Peyer's patch (tissue), 4 donors: ENCODE measurements at regions not wholly inside any gene's neighbourhood (a gene's known extent, or its start where the extent isn't known, plus 50 kb on each side); places are given as distances from the start of the nearest gene placed in this dataset.

Experiments
- DNase-seq, 3 donors: peaks; one replicate each; pipeline ENCODE4 v3.0.0-alpha.2; 2017 to 2019
- H3K27ac ChIP-seq, 4 donors: fragments of 200-600 bp; sonication (generic); one replicate each; pipeline ENCODE4 v1.5.1; 2016 to 2019
- H3K27me3 ChIP-seq, 2 donors: fragments of 200-600 bp; sonication (generic); one replicate each; pipeline ENCODE4 v1.5.1; 2019
- H3K36me3 ChIP-seq, 3 donors: fragments of 200-600 bp; sonication (generic); one replicate each; pipeline ENCODE4 v1.5.1; 2016 to 2019
- H3K4me1 ChIP-seq, 4 donors: fragments of 200-600 bp; sonication (generic); one replicate each; pipeline ENCODE4 v1.5.1; 2016 to 2019
- H3K4me3 ChIP-seq, 4 donors: fragments of 200-600 bp; sonication (generic); 1 replicate in 3 of 4; 2 replicates in 1 of 4; pipeline ENCODE4 v1.5.1; 2016 to 2019; ENCODE audit warnings: mild to moderate bottlenecking in 1 of 4
- H3K9me3 ChIP-seq, 4 donors: fragments of 200-600 bp; sonication (generic); one replicate each; pipeline ENCODE4 v1.5.1; 2016 to 2019; ENCODE audit warnings: mild to moderate bottlenecking in 1 of 4
- POLR2A ChIP-seq, 2 donors: fragments of 450-650 bp; IDR thresholded peaks; one replicate each; pipeline ENCODE4 v1.5.1; 2017; ENCODE audit warnings: antibody characterized with exemption in 2 of 2, mild to moderate bottlenecking in 2 of 2, moderate library complexity in 2 of 2
- TF ChIP-seq, protein P1 (sequence below), 6 experiments: fragments of 450-650 bp in 4 of 6; fragments of 200-600 bp in 2 of 6; sonication (generic) in 1 of 6; IDR thresholded peaks; one replicate each; pipeline ENCODE4 v1.5.1; 2017 to 2019; ENCODE audit warnings: antibody characterized with exemption in 6 of 6, mild to moderate bottlenecking in 3 of 6, moderate library complexity in 1 of 6

DNA sequence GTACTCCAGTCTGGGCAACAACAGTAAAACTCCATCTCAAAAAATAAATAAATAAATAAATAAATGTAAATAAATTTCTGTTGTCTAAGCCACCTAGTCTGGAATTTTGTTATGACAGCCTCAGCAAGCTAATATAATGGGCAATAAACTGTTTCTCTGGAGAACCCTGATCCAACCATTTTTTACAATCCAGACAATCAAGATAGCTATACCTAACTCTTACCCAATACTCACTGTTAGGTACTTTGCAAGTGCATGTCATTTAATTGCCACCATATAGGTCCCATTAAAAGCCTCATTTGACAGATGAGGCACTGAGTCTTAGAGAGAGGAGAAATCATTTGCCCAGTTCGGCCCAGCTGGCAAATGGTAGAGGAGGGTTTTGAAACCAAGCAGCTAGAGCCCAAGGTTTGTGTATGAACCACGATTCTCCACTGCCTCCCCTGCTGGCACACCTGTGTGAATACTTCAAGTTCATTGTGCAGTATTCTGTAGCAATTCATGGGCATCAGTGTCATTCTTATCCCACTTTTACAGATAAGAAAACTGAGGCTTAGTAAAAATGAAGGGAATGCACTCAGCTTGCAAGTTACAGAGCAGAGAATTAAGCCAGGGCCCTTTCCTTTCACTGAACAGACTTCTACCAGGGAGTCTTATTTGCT lies 107.0 kb upstream of the UBE2E1 start:
- H3K9me3 ChIP-seq, result no peaks in the 10 kb centered on the region
- no peak for DNase-seq
- TF ChIP-seq, protein P1, sequence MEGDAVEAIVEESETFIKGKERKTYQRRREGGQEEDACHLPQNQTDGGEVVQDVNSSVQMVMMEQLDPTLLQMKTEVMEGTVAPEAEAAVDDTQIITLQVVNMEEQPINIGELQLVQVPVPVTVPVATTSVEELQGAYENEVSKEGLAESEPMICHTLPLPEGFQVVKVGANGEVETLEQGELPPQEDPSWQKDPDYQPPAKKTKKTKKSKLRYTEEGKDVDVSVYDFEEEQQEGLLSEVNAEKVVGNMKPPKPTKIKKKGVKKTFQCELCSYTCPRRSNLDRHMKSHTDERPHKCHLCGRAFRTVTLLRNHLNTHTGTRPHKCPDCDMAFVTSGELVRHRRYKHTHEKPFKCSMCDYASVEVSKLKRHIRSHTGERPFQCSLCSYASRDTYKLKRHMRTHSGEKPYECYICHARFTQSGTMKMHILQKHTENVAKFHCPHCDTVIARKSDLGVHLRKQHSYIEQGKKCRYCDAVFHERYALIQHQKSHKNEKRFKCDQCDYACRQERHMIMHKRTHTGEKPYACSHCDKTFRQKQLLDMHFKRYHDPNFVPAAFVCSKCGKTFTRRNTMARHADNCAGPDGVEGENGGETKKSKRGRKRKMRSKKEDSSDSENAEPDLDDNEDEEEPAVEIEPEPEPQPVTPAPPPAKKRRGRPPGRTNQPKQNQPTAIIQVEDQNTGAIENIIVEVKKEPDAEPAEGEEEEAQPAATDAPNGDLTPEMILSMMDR (IDR thresholded peaks at IDR 0.05), result peak in 2 of 6 experiments; percentile 29 to 34
- no peak for TF ChIP-seq POLR2A (IDR thresholded peaks at IDR 0.05)
- H3K27ac ChIP-seq, result no peak overlapping the region
- no peaks in the 10 kb centered on the region for H3K27me3 ChIP-seq
- H3K36me3 ChIP-seq, result no peaks in the 10 kb centered on the region
- H3K4me3 ChIP-seq, result no peak overlapping the region
- peaks cover 0 to 7% (median 1%) of the 10 kb centered on the region in 4 donors for H3K4me1 ChIP-seq

DNA sequence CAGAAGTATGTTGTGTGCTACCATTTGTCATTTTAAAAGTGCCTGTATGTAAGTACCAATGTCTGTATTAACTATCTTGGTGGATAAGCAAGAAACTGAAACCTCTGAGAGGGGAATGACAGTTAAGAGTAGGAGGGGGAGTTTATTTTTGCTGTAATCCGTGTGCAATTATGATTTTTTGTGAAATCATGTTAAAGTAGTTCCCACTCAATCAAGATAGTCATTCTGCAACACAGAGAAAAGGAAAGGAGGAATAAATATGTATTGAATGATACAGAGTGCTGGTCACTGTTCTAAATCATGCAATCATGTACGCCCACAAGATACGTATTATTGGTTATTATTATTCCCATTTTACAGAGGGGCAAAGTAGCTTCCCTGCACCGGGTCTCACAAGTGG lies 105.1 kb upstream of the UBE2E1 start:
- DNase-seq, result no peak
- H3K4me3 ChIP-seq, result no peak overlapping the region
- no peaks in the 10 kb centered on the region for H3K27me3 ChIP-seq
- TF ChIP-seq, protein P1 (IDR thresholded peaks at IDR 0.05), result no peak
- no peak for TF ChIP-seq POLR2A (IDR thresholded peaks at IDR 0.05)
- peaks cover 0 to 7% (median 1%) of the 10 kb centered on the region in 4 donors for H3K4me1 ChIP-seq
- H3K36me3 ChIP-seq, result no peaks in the 10 kb centered on the region
- H3K9me3 ChIP-seq, result no peaks in the 10 kb centered on the region
- H3K27ac ChIP-seq, result no peak overlapping the region

DNA sequence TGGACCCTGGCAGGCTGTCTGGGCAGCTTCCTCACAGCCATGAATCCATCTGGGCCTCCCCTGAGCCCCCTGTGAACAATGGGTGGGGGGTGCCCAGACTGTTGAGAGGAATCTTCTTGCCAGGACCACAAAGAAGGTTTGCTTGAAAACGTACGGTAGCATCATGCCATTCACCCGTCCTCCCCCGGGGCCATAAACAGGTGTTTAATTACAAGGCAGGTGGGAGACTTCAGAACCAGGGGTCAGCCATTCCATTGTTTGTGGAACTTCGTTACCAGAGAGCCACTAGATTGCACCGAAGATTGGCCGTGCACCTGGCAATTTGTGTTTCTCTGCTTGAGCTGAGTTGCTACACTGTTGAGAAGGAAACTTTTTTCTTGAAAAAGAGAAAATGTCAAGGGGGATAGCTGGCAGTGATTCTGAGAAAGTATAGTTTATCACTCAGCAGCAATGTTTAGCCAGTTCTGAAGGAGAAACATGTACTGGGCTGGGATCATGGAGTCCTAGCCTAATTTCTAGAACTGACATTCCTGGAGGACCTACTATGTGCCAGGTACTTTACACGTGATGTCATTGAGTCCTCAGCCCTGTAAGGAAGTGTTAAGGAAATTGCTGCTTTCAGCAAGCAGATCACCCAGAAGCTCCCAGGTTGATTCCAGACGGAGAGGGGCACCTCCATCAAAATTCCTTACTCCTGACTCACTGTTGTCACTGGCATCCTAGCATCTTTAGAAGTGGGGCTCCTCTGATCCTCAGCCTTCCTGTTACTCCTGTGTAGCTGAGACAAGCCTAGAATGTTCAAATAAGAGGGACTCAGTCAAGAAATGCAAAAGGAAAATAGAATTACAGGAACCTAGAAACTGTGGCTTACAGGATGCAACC lies 103.8 kb upstream of the UBE2E1 start:
- TF ChIP-seq POLR2A (IDR thresholded peaks at IDR 0.05), result no peak
- TF ChIP-seq, protein P1 (IDR thresholded peaks at IDR 0.05), result no peak
- no peak for DNase-seq
- Histone ChIP-seq H3K36me3 (no peaks in the 10 kb centered on the region), H3K27ac (no peak overlapping the region), H3K27me3 (no peaks in the 10 kb centered on the region), H3K9me3 (no peaks in the 10 kb centered on the region), H3K4me3 (no peak overlapping the region), H3K4me1 (peaks cover 0 to 7% (median 1%) of the 10 kb centered on the region in 4 donors)

DNA sequence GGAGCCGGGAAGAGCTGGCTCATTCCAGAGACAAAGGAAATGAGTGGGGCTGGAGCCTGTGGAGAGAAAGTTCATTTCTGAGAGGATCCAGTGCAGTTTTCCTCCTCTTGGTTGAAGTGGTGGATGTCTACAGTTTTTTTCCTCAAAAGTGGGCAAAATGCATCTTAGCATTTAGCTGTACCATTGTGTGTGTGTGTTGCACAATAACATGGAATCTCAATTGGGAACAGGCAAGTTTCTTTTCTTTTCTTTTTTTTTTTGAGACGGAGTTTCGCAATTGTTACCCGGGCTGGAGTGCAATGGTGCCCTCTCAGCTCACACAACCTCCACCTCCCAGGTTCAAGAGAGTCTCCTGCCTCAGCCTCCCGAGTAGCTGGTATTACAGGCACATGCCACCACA lies 101.5 kb upstream of the UBE2E1 start:
- H3K36me3 ChIP-seq, result no peaks in the 10 kb centered on the region
- no peaks in the 10 kb centered on the region for H3K27me3 ChIP-seq
- no peak for DNase-seq
- no peak overlapping the region for H3K4me3 ChIP-seq
- no peak for TF ChIP-seq POLR2A (IDR thresholded peaks at IDR 0.05)
- TF ChIP-seq, protein P1 (IDR thresholded peaks at IDR 0.05), result no peak
- no peak overlapping the region for H3K27ac ChIP-seq
- no peaks in the 10 kb centered on the region for H3K9me3 ChIP-seq
- no peaks in the 10 kb centered on the region for H3K4me1 ChIP-seq

DNA sequence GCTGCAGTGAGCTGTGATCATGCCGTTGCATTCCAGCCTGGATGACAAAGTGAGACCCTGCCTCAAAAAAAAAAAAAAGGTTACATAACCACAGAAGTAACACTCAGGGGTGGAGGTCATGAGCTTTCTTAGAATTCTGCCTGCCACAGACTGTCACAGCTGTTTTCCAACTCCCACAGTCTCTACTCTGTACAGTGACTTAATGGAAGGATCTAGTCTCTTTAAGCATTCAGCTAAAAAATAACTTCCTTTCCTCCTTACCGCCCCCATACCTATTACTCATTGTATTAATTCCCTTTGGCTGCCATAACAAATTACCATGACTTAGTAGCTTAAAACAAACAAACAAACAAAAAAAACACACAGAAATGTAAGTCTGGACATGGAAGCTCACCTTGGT lies 99.6 kb upstream of the UBE2E1 start:
- no peak overlapping the region for H3K27ac ChIP-seq
- H3K9me3 ChIP-seq, result no peaks in the 10 kb centered on the region
- H3K36me3 ChIP-seq, result no peaks in the 10 kb centered on the region
- H3K4me3 ChIP-seq, result no peak overlapping the region
- no peaks in the 10 kb centered on the region for H3K27me3 ChIP-seq
- no peaks in the 10 kb centered on the region for H3K4me1 ChIP-seq
- DNase-seq, result no peak
- TF ChIP-seq POLR2A (IDR thresholded peaks at IDR 0.05), result no peak
- TF ChIP-seq, protein P1 (IDR thresholded peaks at IDR 0.05), result no peak
